Osteoblast (primary cell): ENCODE measurements at regions not wholly inside any gene's neighbourhood (a gene's known extent, or its start where the extent isn't known, plus 50 kb on each side); places are given as distances from the start of the nearest gene placed in this dataset.
"Not testable (repeated sequence)": the region's sequence is repeated elsewhere in the genome, so short reads cannot be mapped to it uniquely, and the experiment has no call there.

Experiments
- DNase-seq: peaks from one replicate; pipeline ENCODE4 v3.0.0; 2011; ENCODE audit warnings: low spot score, mixed read lengths; ENCODE audit not compliant: insufficient read length; ENCODE audit errors: missing footprints
- H2AFZ ChIP-seq: 2 replicates; pipeline ENCODE4 v1.6.0; 2011; ENCODE audit warnings: mild to moderate bottlenecking, low read length
- H3K27ac ChIP-seq: 2 replicates; pipeline ENCODE4 v1.5.1; 2011; ENCODE audit warnings: mild to moderate bottlenecking, low read depth, low read length, moderate library complexity
- H3K27me3 ChIP-seq: 2 replicates; pipeline ENCODE4 v1.6.0; 2012; ENCODE audit warnings: mild to moderate bottlenecking, control low read depth, inconsistent platforms, low read length, moderate library complexity; ENCODE audit not compliant: insufficient read depth
- H3K36me3 ChIP-seq: 2 replicates; pipeline ENCODE4 v1.5.1; 2011; ENCODE audit warnings: mild to moderate bottlenecking, low read length, control low read depth, moderate library complexity; ENCODE audit not compliant: insufficient read depth
- H3K4me1 ChIP-seq: 2 replicates; pipeline ENCODE4 v1.5.1; 2011; ENCODE audit warnings: mild to moderate bottlenecking, low read length, control low read depth, moderate library complexity; ENCODE audit not compliant: insufficient read depth
- H3K4me2 ChIP-seq: 2 replicates; pipeline ENCODE4 v1.6.0; 2011; ENCODE audit warnings: mild to moderate bottlenecking, low read length; ENCODE audit not compliant: insufficient read depth
- H3K4me3 ChIP-seq: fragments of 200-600 bp; sonication (generic); 3 replicates; pipeline ENCODE4 v1.5.1; 2012; ENCODE audit warnings: mild to moderate bottlenecking, low read length, inconsistent platforms; ENCODE audit not compliant: insufficient read depth
- H3K79me2 ChIP-seq: 2 replicates; pipeline ENCODE4 v1.6.0; 2012; ENCODE audit warnings: mild to moderate bottlenecking, low read length, control low read depth, inconsistent platforms; ENCODE audit not compliant: insufficient read depth
- H3K9me3 ChIP-seq: 2 replicates; pipeline ENCODE4 v1.5.1; 2011; ENCODE audit warnings: low read depth, low read length, control low read depth
- H4K20me1 ChIP-seq: 2 replicates; pipeline ENCODE4 v1.6.0; 2012; ENCODE audit warnings: mild to moderate bottlenecking, low read length, control low read depth; ENCODE audit not compliant: insufficient read depth
- TF ChIP-seq, protein P1 (sequence below): IDR thresholded peaks from 2 replicates; pipeline ENCODE4 v1.5.1; 2011; ENCODE audit warnings: mild to moderate bottlenecking, low read depth, low read length, moderate library complexity; ENCODE audit errors: extremely low read depth

DNA sequence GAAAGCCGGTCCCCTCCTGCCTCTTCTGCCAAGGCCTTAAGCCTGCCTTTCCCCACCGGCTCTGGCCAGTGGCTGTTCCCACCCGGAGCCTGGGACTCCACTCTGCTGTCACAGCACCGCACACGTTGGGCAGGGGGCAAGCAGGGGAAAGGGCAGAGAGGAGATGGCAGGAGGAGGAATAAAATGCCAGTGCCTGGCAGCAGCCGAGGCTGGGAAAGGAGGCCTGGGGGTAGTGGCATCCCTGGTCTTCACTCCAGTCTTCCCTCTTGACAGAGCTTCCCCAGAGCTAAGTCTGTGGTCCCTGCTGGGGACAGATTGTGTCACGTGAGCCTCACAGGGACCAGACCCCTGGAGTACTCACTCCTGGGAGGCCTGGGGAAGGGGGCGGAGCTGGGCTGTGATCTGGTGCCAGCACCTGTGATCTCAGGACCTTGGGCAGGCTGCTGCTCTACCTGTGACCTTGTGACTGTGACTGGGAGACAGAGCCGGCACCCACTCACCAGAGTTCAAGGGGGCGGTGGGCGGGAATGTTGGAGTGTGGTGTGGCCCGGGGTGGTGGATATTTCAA, 97.2 kb upstream of the GSE1 start:
- no peaks in the 10 kb centered on the region for H3K79me2 ChIP-seq
- peak overlapping the region; percentile 56 for H3K4me3 ChIP-seq
- no peaks in the 10 kb centered on the region for H3K9me3 ChIP-seq
- no peaks in the 10 kb centered on the region for H3K27me3 ChIP-seq
- H3K4me1 ChIP-seq: peaks cover 29% of the 10 kb centered on the region
- H3K36me3 ChIP-seq: no peaks in the 10 kb centered on the region
- no peaks in the 10 kb centered on the region for H4K20me1 ChIP-seq
- H3K4me2 ChIP-seq: peak overlapping the region; percentile 83
- H2AFZ ChIP-seq: no peak overlapping the region
- no peak for DNase-seq
- TF ChIP-seq, protein P1, sequence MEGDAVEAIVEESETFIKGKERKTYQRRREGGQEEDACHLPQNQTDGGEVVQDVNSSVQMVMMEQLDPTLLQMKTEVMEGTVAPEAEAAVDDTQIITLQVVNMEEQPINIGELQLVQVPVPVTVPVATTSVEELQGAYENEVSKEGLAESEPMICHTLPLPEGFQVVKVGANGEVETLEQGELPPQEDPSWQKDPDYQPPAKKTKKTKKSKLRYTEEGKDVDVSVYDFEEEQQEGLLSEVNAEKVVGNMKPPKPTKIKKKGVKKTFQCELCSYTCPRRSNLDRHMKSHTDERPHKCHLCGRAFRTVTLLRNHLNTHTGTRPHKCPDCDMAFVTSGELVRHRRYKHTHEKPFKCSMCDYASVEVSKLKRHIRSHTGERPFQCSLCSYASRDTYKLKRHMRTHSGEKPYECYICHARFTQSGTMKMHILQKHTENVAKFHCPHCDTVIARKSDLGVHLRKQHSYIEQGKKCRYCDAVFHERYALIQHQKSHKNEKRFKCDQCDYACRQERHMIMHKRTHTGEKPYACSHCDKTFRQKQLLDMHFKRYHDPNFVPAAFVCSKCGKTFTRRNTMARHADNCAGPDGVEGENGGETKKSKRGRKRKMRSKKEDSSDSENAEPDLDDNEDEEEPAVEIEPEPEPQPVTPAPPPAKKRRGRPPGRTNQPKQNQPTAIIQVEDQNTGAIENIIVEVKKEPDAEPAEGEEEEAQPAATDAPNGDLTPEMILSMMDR: no peak
- peak overlapping the region; percentile 91 for H3K27ac ChIP-seq

DNA sequence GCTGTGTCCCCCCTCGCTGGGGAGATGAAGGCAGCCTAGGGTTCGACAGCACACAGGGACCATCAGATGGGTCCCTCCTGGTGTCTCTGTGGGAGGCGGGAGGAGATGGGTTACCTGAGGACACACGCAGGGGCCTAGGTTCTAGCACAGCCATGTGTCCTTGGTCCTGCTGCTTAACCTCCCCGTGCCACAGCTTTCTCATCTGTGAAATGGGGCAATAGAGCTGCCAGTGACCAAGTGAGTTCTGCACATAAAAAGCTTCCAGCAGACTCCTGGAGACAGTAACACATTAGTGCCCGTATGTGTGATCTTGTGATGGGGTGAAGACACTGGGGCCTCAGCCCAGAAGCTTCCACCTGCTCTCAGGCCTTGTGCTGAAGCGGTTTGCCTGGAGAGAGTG, 96.0 kb upstream of the GSE1 start:
- Histone ChIP-seq H3K4me3 (no peak overlapping the region), H3K27me3 (no peaks in the 10 kb centered on the region), H3K4me2 (no peak overlapping the region), H3K4me1 (peaks cover 29% of the 10 kb centered on the region), H4K20me1 (no peaks in the 10 kb centered on the region), H3K9me3 (no peaks in the 10 kb centered on the region), H3K36me3 (no peaks in the 10 kb centered on the region), H3K79me2 (no peaks in the 10 kb centered on the region), H2AFZ (no peak overlapping the region), H3K27ac (no peak overlapping the region)
- TF ChIP-seq, protein P1: no peak
- DNase-seq: no peak

DNA sequence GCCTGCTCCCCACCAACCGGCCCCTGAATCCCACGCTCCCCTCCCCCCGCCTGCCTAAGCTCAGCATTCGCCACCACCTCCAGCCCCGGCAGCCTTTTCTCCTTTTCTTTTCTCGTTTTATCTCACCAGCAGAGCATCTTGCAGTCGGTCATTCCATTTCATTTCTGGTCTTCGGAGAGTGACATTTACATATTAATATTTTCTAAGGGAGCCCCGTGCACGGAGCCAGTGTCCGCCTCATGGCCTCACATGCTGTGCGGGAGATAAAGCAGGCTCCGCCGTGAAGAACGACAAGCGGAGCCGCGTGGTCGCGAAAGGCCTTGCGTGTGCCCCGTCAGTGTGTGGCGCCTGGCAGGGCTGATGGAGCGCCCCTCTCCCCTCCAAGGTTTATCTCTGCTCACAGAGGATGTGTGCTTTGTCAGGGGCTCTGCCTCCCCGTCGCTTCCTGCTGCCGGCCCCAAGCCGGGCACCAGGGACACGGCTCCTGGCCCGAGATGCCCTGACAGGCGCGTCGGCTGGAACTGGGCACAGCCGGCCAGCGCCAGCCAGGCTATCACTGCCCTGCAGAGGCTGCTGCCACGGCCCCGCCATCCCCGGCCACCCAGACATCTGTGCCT, 95.5 kb upstream of the GSE1 start:
- H3K27ac ChIP-seq: no peak overlapping the region
- no peaks in the 10 kb centered on the region for H3K9me3 ChIP-seq
- peaks cover 32% of the 10 kb centered on the region for H3K4me1 ChIP-seq
- H3K36me3 ChIP-seq: no peaks in the 10 kb centered on the region
- no peak for DNase-seq
- no peak overlapping the region for H3K4me2 ChIP-seq
- no peak overlapping the region for H3K4me3 ChIP-seq
- TF ChIP-seq, protein P1: no peak
- no peaks in the 10 kb centered on the region for H3K27me3 ChIP-seq
- H2AFZ ChIP-seq: no peak overlapping the region
- H4K20me1 ChIP-seq: no peaks in the 10 kb centered on the region
- H3K79me2 ChIP-seq: peaks cover under 1% of the 10 kb centered on the region

DNA sequence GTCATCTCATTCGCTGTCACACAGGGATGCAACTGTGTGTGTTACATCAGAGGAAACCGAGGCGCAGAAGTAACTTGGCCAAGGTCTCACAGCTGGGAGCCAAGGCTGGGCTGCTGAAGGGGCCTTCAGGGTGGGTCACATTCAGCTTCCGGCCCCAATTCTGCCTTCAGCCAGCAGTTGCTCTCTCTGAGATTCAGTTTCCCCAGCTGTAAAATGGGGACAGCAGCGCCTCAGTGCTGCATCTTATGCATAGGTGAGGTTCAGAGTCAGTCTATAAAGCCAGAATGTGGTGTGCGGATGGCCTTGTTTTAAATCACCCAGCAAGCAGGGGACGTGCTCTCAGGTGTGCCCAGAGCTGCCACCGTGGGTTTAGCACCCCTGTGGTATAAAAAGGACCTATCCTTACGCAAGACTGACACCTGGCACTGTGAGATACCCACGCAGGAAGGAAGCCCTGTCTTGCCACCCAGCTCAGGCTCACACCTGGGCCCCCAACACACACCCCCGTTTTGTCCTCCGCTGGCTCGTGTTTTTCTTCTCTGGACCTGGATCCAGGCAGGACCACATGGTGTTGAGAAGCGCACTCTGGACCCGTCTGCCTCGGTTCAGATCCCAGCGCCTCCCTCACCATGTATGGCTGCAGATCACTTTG, 94.6 kb upstream of the GSE1 start:
- Histone ChIP-seq H3K4me2 (no peak overlapping the region), H3K4me1 (peaks cover 41% of the 10 kb centered on the region)
- TF ChIP-seq, protein P1: no peak

DNA sequence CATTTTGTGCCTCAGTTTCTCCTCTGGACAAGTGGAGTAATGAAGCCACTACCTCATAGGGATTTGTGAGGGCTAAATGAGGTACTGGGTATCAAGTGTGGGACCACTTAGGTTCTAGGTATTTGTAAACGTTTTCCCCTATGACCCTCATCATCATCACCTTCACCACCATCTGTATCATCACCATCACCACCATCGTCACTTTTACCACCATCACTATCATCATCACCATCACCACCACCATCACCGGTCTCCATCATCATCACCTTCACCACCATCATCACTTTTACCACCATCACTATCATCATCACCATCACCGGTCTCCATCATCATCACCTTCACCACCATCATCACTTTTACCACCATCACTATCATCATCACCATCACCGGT, 94.1 kb upstream of the GSE1 start:
- not testable (repeated sequence) for H3K79me2 ChIP-seq, H3K36me3 ChIP-seq, H3K9me3 ChIP-seq, DNase-seq, H4K20me1 ChIP-seq, H3K4me2 ChIP-seq, H3K4me3 ChIP-seq, H2AFZ ChIP-seq, H3K27ac ChIP-seq, H3K27me3 ChIP-seq
- peaks cover 41% of the 10 kb centered on the region for H3K4me1 ChIP-seq

More for the DNA sequence above, 94.6 kb upstream of the GSE1 start:
- H3K4me3 ChIP-seq: no peak overlapping the region
- H2AFZ ChIP-seq: no peak overlapping the region
- H4K20me1 ChIP-seq: no peaks in the 10 kb centered on the region
- H3K36me3 ChIP-seq: no peaks in the 10 kb centered on the region
- H3K79me2 ChIP-seq: peaks cover 2% of the 10 kb centered on the region
- no peaks in the 10 kb centered on the region for H3K9me3 ChIP-seq
- no peak overlapping the region for H3K27ac ChIP-seq
- DNase-seq: no peak
- no peaks in the 10 kb centered on the region for H3K27me3 ChIP-seq
